Liver (tissue), 8 donors: ENCODE measurements at regions not wholly inside any gene's neighbourhood (a gene's known extent, or its start where the extent isn't known, plus 50 kb on each side); places are given as distances from the start of the nearest gene placed in this dataset.

ENCODE experiments used
- DNase-seq: peaks from one replicate; pipeline ENCODE4 v3.0.0-alpha.2; 2017; ENCODE audit warnings: low spot score
- H3K27ac ChIP-seq, 2 donors: one replicate each; pipeline ENCODE4 v1.7.0; 2013; ENCODE audit warnings: inconsistent platforms in 2 of 2, low read length in 2 of 2, control low read depth in 1 of 2, low read depth in 1 of 2, mild to moderate bottlenecking in 1 of 2
- H3K27me3 ChIP-seq, 4 donors: one replicate each; pipeline versions ENCODE4 v1.6.1 to v1.7.0; 2013; ENCODE audit warnings: low read length in 3 of 4, inconsistent platforms in 1 of 4, mild to moderate bottlenecking in 1 of 4, moderate library complexity in 1 of 4; ENCODE audit not compliant: control insufficient read depth in 4 of 4, insufficient read depth in 4 of 4
- H3K36me3 ChIP-seq, 4 donors: one replicate each; pipeline versions ENCODE4 v1.6.1 to v1.7.0; 2013; ENCODE audit warnings: low read length in 3 of 4, mild to moderate bottlenecking in 3 of 4, low read depth in 1 of 4, moderate library complexity in 1 of 4; ENCODE audit not compliant: control insufficient read depth in 4 of 4, insufficient read depth in 3 of 4
- H3K4me1 ChIP-seq, 4 donors: one replicate each; pipeline versions ENCODE4 v1.6.1 to v1.7.0; 2013; ENCODE audit warnings: low read length in 3 of 4, mild to moderate bottlenecking in 3 of 4, moderate library complexity in 1 of 4; ENCODE audit not compliant: control insufficient read depth in 4 of 4, insufficient read depth in 4 of 4
- H3K4me3 ChIP-seq, 3 donors: one replicate each; pipeline versions ENCODE4 v1.6.1 to v1.7.0; 2013; ENCODE audit warnings: low read length in 3 of 3, control low read depth in 1 of 3, low read depth in 1 of 3, mild to moderate bottlenecking in 1 of 3
- H3K9ac ChIP-seq, 2 donors: one replicate each; pipeline ENCODE4 v1.7.0; 2013; ENCODE audit warnings: low read length in 2 of 2, mild to moderate bottlenecking in 2 of 2, moderate library complexity in 2 of 2, control low read depth in 1 of 2, low read depth in 1 of 2
- H3K9me3 ChIP-seq, 4 donors: one replicate each; pipeline versions ENCODE4 v1.6.1 to v1.7.0; 2013; ENCODE audit warnings: low read length in 3 of 4; ENCODE audit not compliant: control insufficient read depth in 4 of 4
- CTCF ChIP-seq: fragments of 150-350 bp; IDR thresholded peaks from 2 replicates; pipeline ENCODE4 v1.5.1; 2017; ENCODE audit warnings: improper control_type of control experiment, low read depth, low read length; ENCODE audit not compliant: missing input control
- EGR1 ChIP-seq, 2 donors: IDR thresholded peaks; 2 replicates each; pipeline ENCODE4 v1.6.1; 2016 to 2018; ENCODE audit warnings: antibody characterized with exemption in 2 of 2, low read depth in 2 of 2
- FOXA1 ChIP-seq: IDR thresholded peaks from 2 replicates; pipeline ENCODE4 v1.6.1; 2016; ENCODE audit warnings: antibody characterized with exemption
- FOXA2 ChIP-seq: IDR thresholded peaks from 2 replicates; pipeline ENCODE4 v1.6.1; 2016; ENCODE audit warnings: antibody characterized with exemption
- HNF4A ChIP-seq, 2 donors: conservative IDR thresholded peaks; 2 replicates each; pipeline ENCODE4 v1.6.1; 2016; ENCODE audit warnings: antibody characterized with exemption in 2 of 2, mild to moderate bottlenecking in 2 of 2
- HNF4G ChIP-seq: IDR thresholded peaks from 2 replicates; pipeline ENCODE4 v1.6.1; 2016; ENCODE audit warnings: antibody characterized with exemption
- JUND ChIP-seq, 2 donors: IDR thresholded peaks; 2 replicates each; pipeline ENCODE4 v1.6.1; 2016; ENCODE audit warnings: antibody characterized with exemption in 2 of 2
- MAX ChIP-seq: IDR thresholded peaks from 2 replicates; pipeline ENCODE4 v1.6.1; 2016; ENCODE audit warnings: antibody characterized with exemption
- NR2F2 ChIP-seq: IDR thresholded peaks from 2 replicates; pipeline ENCODE4 v1.6.1; 2016; ENCODE audit warnings: antibody characterized with exemption
- REST ChIP-seq: IDR thresholded peaks from 2 replicates; pipeline ENCODE4 v1.6.1; 2016; ENCODE audit warnings: antibody characterized with exemption, mild to moderate bottlenecking
- RXRA ChIP-seq, 2 donors: IDR thresholded peaks; 2 replicates each; pipeline ENCODE4 v1.6.1; 2017 to 2018; ENCODE audit warnings: antibody characterized with exemption in 2 of 2, mild to moderate bottlenecking in 1 of 2
- SP1 ChIP-seq: IDR thresholded peaks from 2 replicates; pipeline ENCODE4 v1.6.1; 2018; ENCODE audit warnings: antibody characterized with exemption, mild to moderate bottlenecking
- TAF1 ChIP-seq: conservative IDR thresholded peaks from 2 replicates; pipeline ENCODE4 v1.6.1; 2016; ENCODE audit warnings: antibody characterized with exemption, mild to moderate bottlenecking
- ZBTB33 ChIP-seq: IDR thresholded peaks from 2 replicates; pipeline ENCODE4 v1.6.1; 2016; ENCODE audit warnings: antibody characterized with exemption
- WGBS: extraction: QIAGEN DNeasy Blood & Tissue Kit; methylation state at CpG from one replicate; pipeline ENCODE4 v1.1.7; 2013; 5-methylcytosine and 5-hydroxymethylcytosine counted together
- donor health status: healthy.
- donor health status: healthy.
- donor health status: healthy.
- donor health status: healthy.
- donor health status: healthy.

GRCh38 chr1:184860985-184861754, 106.5 kb upstream of the EDEM3 start (continued):
- TF ChIP-seq HNF4G (no peak), HNF4A (conservative IDR thresholded peaks at IDR 0.05) (no peak), FOXA2 (no peak), JUND (IDR thresholded peaks at IDR 0.05) (no peak), TAF1 (no peak), MAX (no peak), ZBTB33 (no peak), SP1 (no peak)

- no peaks in the 10 kb centered on the region for H3K9me3 ChIP-seq
- no peak overlapping the region for H3K4me3 ChIP-seq
- no peaks in the 10 kb centered on the region for H3K4me1 ChIP-seq
- no peak overlapping the region for H3K27ac ChIP-seq
- no peak for DNase-seq
- TF ChIP-seq JUND (IDR thresholded peaks at IDR 0.05) (no peak), NR2F2 (no peak), EGR1 (IDR thresholded peaks at IDR 0.05; ENCODE audit: low read depth in 2 of 2) (no peak), REST (no peak)
- no peaks in the 10 kb centered on the region for H3K36me3 ChIP-seq
- no peak overlapping the region for H3K9ac ChIP-seq
- peaks cover 0 to 6% (median 0%) of the 10 kb centered on the region in 4 donors for H3K27me3 ChIP-seq
These were observed 105.9 kb upstream of the EDEM3 start for GRCh38 chr1:184860535-184860934.

GRCh38 chr1:184859381-184860105, 104.9 kb upstream of the EDEM3 start:
- Histone ChIP-seq H3K4me1 (no peaks in the 10 kb centered on the region), H3K9ac (no peak overlapping the region), H3K4me3 (no peak overlapping the region), H3K36me3 (no peaks in the 10 kb centered on the region), H3K9me3 (no peaks in the 10 kb centered on the region), H3K27me3 (peaks cover 0 to 6% (median 0%) of the 10 kb centered on the region in 4 donors), H3K27ac (no peak overlapping the region)
- no peak for DNase-seq
- 90% methylated on average over 5 of the region's 5 CpGs for WGBS
- TF ChIP-seq FOXA2 (no peak), ZBTB33 (no peak), RXRA (IDR thresholded peaks at IDR 0.05) (no peak), REST (no peak), CTCF (no peak), HNF4A (conservative IDR thresholded peaks at IDR 0.05) (no peak), NR2F2 (no peak), FOXA1 (no peak)
